Stimulated activated CD4-positive, alpha-beta T cell treated with anti-CD3 and anti-CD28 coated beads, Interleukin-1b, Interleukin-23, amount 100 ng/mL, for 4 hours (primary cell): ENCODE measurements at regions not wholly inside any gene's neighbourhood (a gene's known extent, or its start where the extent isn't known, plus 50 kb on each side); places are given as distances from the start of the nearest gene placed in this dataset.
A peak's percentile ranks its signal among the peaks of the same experiment; 100 is the strongest.

Experiments used
- DNase-seq, 2 donors: peaks; one replicate each; pipeline ENCODE4 v3.0.0-alpha.2; 2020; ENCODE audit warnings: low read depth in 2 of 2

DNA sequence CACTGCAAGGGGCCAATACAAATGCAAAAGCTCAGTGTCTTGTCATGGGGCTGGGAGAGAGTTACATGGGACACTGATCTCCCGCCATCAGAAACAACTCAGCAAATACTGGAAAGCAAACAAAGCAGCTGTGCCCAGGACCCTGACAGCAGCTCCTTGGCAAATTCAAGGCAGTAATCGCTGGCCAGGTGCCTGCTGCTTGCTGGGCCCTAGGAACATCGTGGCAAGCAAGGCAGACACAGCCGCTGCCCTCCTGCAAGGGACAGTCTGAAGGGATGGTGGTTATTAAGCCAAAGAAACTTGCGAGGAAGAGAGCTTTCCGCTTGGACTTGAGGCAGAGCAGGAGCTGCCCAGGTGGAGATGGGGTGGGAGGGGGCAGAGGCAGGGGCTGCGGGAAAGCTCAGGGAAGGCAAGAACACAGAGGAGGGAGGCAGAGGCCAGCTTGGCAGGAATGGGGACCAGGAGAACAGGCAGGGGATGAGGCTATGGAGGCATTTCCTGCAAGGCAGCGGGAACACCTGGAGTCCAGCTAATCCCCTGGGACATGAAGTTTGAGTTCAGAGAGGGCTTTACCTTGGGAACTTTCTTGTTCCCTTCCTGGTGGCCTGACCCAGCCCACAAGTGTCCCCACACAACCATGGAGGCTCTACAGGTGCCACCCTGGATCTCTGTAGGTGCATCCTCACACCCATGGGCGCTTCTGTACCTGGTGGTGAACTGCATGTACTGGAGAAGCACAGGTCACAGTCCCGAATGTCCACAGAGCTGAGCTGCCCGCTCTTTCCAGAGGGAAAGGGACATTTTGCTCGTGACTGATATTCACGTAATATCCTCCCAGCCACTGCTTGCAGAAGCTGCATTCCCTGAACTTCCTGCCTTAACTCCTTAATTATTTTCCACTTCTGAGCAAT lies 78.7 kb upstream of the ATP2B2 start:
- no peak for DNase-seq

GRCh38 chr3:10585945-10586344 lies 80.6 kb upstream of the ATP2B2 start:
- DNase-seq = no peak

DNA sequence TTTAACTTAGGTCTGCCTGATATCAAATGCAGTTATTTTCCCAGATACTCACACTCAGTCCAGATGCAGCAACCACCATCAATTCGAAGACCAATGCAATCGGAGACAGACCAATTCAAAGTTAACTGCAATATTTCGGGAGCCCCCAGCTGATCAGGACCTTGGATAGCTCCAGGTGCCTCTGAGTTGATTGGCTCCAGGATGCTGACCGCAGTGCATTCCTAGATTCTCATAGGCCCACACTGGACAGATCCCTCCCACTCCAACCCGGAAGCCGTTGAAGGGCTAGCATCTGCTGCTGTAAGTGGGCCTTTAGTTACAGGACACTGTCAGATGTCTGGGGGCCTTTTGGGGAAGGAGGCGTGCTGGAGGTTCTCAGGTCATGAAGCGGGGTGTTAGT lies 89.5 kb upstream of the ATP2B2 start:
- peak in 1 of 2 donors; percentile 5 for DNase-seq

GRCh38 chr3:10596746-10597448 lies 91.5 kb upstream of the ATP2B2 start:
- DNase-seq = no peak

DNA sequence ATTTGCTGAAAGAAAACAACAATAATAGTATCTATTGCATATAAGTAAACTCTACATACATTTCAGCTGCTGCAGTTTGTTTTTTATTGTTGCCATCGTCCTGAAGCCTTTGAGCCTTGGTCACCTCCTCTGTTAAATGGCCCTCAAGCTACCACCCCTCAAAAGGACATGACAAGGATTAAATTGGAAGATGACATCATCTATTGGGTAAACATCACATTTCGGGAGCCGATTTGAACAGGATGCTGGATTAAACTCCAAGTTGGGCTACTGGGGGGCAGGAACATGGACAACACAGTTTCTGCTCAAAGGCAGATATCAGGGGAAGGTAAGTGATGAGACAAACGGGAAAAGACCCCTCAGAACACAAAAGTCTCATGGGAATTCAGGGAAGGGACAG lies 92.3 kb upstream of the ATP2B2 start:
- no peak for DNase-seq

DNA sequence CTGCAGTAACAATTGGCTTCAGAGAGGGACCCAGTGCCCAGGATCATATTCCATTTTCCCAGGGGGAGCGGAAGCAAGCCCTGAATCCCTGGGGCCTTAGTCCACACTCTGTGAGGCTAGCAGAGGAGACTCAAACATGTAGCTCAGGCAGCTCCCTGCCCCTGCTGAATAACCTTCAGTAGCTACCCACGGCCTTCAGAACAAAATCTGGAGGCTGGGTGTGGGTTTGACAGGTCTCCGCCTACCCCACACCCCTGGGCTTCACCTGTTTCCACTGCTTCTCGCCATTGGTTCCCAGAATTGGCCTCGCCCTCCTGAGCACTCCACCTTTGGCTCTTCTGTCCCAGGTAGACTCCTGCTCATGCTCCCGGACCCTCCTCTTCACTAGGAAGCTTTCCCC lies 93.6 kb upstream of the ATP2B2 start:
- DNase-seq = no peak

DNA sequence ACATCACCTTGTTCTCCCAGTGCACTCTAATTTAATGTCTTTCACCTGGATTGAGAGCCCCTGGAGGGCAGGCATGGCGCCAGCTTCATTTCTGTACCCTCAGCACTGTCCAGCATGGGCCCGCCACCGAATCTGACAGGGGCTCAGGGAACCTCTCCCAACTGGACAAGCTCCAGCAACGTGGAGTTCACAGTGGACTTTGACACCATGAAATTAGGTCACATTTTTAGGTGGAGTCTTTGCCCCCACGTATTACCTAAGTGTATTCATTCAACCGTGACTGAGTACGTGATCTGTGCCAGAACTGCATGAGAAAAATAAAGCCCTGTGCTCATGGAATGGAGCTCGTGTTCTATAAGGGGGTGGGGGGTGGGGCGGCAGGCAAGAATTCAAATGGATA lies 94.1 kb upstream of the ATP2B2 start:
- no peak for DNase-seq

DNA sequence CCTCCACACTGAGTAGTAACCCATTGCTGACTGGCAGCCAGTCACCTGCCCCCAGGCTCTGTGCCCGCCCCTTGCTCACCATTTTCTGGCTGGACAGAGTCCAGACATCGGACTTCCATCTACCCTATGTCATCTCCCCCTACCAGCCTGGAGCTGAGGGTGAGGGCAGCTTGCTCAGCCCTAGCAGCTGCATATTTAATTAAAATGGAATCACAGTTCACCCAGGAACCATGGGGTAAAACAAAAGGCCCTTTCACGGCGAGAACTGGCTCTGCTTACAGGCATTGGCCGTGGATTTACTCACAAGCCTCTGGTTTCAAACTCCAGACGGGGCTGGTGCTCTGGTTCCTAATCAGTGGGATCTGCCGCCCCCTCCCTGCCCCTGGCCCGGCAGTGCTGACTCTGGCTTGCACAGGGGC lies 94.9 kb upstream of the ATP2B2 start:
- DNase-seq = no peak

GRCh38 chr3:10600726-10601125 lies 95.3 kb upstream of the ATP2B2 start:
- DNase-seq = no peak

- DNase-seq = no peak
These were observed 95.9 kb upstream of the ATP2B2 start for GRCh38 chr3:10601151-10601856.

GRCh38 chr3:10601857-10602230 lies 96.5 kb upstream of the ATP2B2 start:
- DNase-seq = no peak

DNA sequence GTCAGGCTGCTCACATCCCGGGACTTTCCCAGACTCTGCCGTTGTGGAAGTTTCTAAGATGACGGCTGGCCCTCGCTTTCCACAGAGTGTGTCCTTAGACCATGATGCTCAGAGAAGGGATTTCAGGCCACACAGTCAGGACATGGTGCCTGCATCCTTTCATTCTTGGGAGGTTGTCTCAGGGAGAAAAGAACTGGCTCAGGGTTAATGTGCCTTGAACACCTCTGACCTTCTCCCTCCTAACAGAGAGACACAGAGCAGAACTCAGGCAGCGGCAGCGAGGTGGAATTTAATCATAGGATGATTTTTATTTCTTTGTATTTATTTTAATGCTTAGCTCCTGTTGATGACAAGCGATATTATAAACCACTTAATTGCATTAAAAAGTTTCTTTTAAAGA lies 96.9 kb upstream of the ATP2B2 start:
- no peak for DNase-seq

DNA sequence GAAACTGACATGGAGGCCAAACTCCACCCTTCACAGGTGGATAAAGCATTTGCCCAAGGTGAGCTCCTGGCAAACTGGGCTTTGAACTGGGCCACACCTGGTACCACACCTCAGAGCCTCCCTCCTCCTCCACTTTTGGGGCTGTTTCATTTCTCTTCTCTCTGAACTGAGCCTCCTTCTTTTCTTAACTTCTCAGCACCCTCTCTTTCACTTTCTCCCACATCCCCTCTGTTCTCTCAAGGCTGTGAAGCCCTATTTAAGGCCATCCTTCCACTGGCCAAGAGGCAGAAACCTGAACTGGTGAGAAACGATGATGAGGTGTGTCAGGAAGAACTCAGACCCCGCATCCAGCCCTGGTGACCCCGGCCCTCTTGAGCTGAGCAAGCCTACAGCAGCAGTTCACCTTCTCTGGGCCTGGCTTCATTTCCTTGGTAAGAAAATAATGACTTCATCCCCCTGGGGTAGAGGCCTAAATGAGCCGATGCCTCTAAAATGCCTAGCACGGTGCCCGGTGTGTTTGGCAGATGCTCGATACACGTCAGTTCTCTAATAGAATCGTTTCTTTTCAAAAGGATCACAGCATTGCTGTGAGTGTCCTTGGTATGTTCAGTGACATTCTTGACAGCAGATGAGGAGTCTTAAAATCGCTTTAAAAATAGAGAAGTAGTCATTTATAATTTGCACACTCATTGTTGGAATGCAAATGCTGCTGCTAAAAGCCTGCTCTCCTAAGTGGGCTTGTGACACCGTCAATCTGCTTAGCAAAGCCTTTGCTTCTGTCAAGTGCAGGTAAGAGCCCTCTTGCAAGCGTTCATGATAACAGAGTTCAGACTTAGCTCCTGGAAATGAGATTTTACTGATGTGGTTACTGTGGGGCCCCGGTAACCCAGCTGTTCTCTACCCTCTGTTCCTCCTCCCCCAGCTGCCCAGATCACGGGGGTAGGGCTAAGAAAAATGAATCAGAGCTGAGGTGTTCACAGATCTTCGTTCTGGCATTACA lies 97.7 kb upstream of the ATP2B2 start:
- peak; percentile 34 to 54 for DNase-seq

DNA sequence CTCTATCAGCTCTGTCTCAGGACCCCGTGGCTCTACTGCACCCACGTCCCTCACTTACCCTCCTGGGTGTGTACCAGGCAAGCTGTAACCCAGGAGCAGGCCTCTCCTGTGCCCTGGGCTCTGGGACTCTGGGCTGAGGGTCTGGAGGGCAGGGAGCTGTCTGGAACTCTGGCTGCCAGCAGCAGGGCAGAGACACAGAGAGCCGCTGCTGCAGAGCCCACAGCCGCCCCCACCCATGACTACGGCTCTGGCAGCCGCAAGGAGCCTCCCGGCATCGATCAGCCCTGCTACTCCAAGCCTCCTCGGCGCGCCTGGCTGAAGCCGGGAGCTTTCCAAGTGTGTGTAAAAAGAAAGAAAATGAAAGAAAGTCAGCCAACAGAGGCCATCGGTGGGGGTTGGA lies 103.7 kb upstream of the ATP2B2 start:
- DNase-seq = no peak

GRCh38 chr3:10614168-10614567 lies 108.8 kb upstream of the ATP2B2 start:
- DNase-seq = no peak

DNA sequence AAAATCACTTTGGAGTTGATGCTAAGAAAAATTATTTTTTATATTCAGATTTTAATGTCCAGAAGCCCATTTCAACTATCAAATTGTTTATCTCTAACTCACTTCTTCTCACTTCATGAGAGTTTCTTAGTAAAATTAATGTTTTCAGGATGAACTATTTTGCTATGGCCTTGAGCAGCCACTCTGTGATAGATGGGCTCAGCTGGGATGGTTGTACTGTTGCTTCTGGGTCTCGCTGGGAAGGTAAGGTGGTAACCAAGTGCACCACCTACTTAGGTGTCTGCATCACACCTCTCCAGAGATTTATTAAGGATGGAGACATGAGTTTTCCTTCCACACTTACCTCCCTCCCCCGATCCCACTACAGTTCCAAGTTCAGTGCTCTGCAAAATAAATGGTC lies 110.3 kb upstream of the ATP2B2 start:
- DNase-seq = no peak

- no peak for DNase-seq
These were observed 110.9 kb upstream of the ATP2B2 start for GRCh38 chr3:10616321-10616720.

DNA sequence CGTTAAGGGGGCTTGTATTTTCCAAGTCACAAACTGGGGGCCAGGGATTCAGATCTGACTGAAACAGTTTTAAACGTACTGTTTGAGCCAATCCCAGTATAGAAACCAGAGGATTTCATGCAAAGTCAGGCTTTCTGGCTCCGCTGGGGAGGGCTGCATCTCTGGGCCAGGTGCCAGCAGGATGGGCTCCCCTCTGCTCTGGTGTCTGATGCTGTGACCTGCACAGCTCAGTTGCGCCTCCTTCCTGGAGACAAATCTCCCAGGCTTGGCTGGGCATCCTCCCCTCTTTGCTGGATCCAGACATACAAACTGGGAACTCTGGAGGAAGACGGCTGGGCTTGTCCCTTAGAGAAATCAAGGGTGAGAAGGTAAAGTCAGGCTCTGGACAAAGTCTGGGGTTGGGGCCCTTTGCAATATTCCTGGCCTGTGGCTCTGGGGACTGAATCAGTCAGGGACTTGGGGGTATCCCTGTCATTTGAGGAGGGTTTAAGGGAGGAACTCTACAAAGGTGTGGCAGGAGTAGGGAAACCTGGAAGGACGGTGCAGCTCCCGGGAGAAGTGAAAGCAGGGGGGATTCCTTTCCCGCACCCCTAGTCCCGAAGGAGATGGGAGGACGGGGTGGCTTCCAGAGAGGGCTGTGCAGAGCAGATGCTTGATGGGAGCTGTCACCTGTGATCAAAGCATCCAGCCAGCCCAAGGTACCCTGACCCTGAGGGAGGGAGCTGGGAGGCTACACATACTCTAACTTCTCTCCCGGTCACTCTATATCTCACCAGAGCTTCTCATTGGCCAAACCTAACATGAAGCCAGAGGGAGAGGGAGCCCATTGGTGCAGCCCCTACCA lies 114.8 kb upstream of the ATP2B2 start:
- DNase-seq = no peak

DNA sequence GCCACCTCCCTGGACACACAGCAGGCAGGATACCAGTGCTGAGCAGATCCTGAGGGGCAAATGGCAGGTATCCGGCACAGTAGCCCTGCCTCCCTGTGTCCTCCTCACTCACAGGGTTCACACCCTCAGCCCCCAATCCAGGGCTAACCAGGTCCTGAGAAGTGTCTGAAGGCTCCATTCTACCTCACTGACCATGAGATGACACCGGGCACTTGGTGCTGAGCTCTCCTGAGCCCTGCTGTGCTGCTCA lies 115.4 kb upstream of the ATP2B2 start:
- DNase-seq = no peak

DNA sequence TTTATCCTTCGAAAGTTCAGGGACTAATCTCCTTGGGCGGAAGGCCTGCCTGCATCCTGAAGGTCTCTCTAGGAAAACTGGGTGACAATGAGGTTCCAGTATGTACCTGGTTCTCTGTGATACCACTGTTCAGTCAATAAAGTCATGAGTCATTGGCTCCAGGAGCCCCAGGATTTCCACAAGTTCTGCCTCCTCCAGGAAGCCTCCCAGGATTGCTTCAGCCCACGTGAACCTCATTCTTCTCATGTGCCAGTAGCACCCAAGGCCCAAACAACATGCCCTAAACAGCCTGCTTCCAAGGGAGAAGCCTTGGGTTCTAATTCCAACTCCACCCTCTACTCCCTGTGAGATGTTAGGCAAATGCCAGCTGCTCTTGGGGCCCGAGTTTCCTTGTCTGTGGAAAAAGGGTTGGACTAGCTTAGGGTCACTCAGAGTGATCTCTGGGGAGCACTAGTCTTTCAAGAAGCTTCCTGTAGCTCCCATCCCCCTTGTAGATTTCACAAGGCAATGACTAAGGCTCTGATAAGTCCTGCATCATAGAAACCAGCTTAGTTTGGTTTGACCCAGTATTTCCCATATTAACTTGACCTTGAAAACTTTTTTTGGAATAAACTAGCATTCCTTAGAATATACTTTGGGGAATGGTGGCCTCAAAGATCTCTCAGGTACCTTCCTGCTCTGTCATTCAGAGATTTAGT lies 118.3 kb upstream of the ATP2B2 start:
- DNase-seq = no peak
